ENCODE measurements at regions not wholly inside any gene's neighbourhood (a gene's known extent, or its start where the extent isn't known, plus 50 kb on each side); places are given as distances from the start of the nearest gene placed in this dataset.

GRCh38 chr9:73095425-73095824, 56.2 kb upstream of the ANXA1 start:
- 95% methylated on average over 5 of the region's 5 CpGs for WGBS
- no peaks in the 10 kb centered on the region for H3K4me1 ChIP-seq
- H3K9me3 ChIP-seq = no peaks in the 10 kb centered on the region
- no peaks in the 10 kb centered on the region for H3K36me3 ChIP-seq
- H3K27ac ChIP-seq = no peak overlapping the region
- TF ChIP-seq POLR2AphosphoS5 (IDR thresholded peaks at IDR 0.05) (no peak), EP300 (IDR thresholded peaks at IDR 0.05) (no peak), CTCF (IDR thresholded peaks at IDR 0.05) (no peak)
- no peak for DNase-seq (ENCODE audit: low spot score in 2 of 2)
- H3K27me3 ChIP-seq = no peaks in the 10 kb centered on the region
- H3K4me3 ChIP-seq = no peak overlapping the region

- 63% methylated on average over 5 of the region's 5 CpGs for WGBS
- H3K9me3 ChIP-seq = no peaks in the 10 kb centered on the region
- H3K27ac ChIP-seq = no peak overlapping the region
- H3K27me3 ChIP-seq = no peaks in the 10 kb centered on the region
- peak overlapping the region; percentile 15 for H3K4me3 ChIP-seq
- TF ChIP-seq POLR2A (IDR thresholded peaks at IDR 0.05) (no peak), CTCF (IDR thresholded peaks at IDR 0.05) (no peak), POLR2AphosphoS5 (IDR thresholded peaks at IDR 0.05) (no peak), EP300 (IDR thresholded peaks at IDR 0.05) (no peak)
- no peaks in the 10 kb centered on the region for H3K36me3 ChIP-seq
- DNase-seq (ENCODE audit: low spot score in 2 of 2) = no peak
- H3K4me1 ChIP-seq = no peaks in the 10 kb centered on the region
These were observed 57.8 kb upstream of the ANXA1 start for GRCh38 chr9:73093740-73094379.

GRCh38 chr9:73093016-73093739, 58.5 kb upstream of the ANXA1 start:
- Histone ChIP-seq H3K27ac (no peak overlapping the region), H3K4me1 (no peaks in the 10 kb centered on the region), H3K36me3 (no peaks in the 10 kb centered on the region), H3K4me3 (no peak overlapping the region), H3K9me3 (no peaks in the 10 kb centered on the region), H3K27me3 (no peaks in the 10 kb centered on the region)
- no peak for TF ChIP-seq POLR2A (IDR thresholded peaks at IDR 0.05)
- no peak for TF ChIP-seq POLR2AphosphoS5 (IDR thresholded peaks at IDR 0.05)
- TF ChIP-seq CTCF (IDR thresholded peaks at IDR 0.05) = no peak
- no peak for TF ChIP-seq EP300 (IDR thresholded peaks at IDR 0.05)
- DNase-seq (ENCODE audit: low spot score in 2 of 2) = no peak

- TF ChIP-seq POLR2A (IDR thresholded peaks at IDR 0.05) (no peak), EP300 (IDR thresholded peaks at IDR 0.05) (no peak), POLR2AphosphoS5 (IDR thresholded peaks at IDR 0.05) (no peak), CTCF (IDR thresholded peaks at IDR 0.05) (no peak)
- no peaks in the 10 kb centered on the region for H3K9me3 ChIP-seq
- DNase-seq (ENCODE audit: low spot score in 2 of 2) = no peak
- 97% methylated on average over 2 of the region's 2 CpGs for WGBS
- H3K36me3 ChIP-seq = no peaks in the 10 kb centered on the region
- H3K27ac ChIP-seq = no peak overlapping the region
- H3K4me1 ChIP-seq = no peaks in the 10 kb centered on the region
- H3K4me3 ChIP-seq = no peak overlapping the region
- no peaks in the 10 kb centered on the region for H3K27me3 ChIP-seq
These were observed 59.8 kb upstream of the ANXA1 start for GRCh38 chr9:73091909-73092308.

- no peaks in the 10 kb centered on the region for H3K9me3 ChIP-seq
- no peak for TF ChIP-seq EP300 (IDR thresholded peaks at IDR 0.05)
- TF ChIP-seq POLR2AphosphoS5 (IDR thresholded peaks at IDR 0.05) = no peak
- TF ChIP-seq CTCF (IDR thresholded peaks at IDR 0.05) = no peak
- no peak for TF ChIP-seq POLR2A (IDR thresholded peaks at IDR 0.05)
- no peak overlapping the region for H3K27ac ChIP-seq
- DNase-seq (ENCODE audit: low spot score in 2 of 2) = no peak
- H3K27me3 ChIP-seq = no peaks in the 10 kb centered on the region
- H3K36me3 ChIP-seq = no peaks in the 10 kb centered on the region
- 64% methylated on average over 3 of the region's 3 CpGs for WGBS
- H3K4me1 ChIP-seq = no peaks in the 10 kb centered on the region
- no peak overlapping the region for H3K4me3 ChIP-seq
These were observed 61.5 kb upstream of the ANXA1 start for GRCh38 chr9:73090214-73090613.

Measured in suprapubic skin (tissue), 4 donors.